ENCODE measurements at regions not wholly inside any gene's neighbourhood (a gene's known extent, or its start where the extent isn't known, plus 50 kb on each side); places are given as distances from the start of the nearest gene placed in this dataset.

DNA sequence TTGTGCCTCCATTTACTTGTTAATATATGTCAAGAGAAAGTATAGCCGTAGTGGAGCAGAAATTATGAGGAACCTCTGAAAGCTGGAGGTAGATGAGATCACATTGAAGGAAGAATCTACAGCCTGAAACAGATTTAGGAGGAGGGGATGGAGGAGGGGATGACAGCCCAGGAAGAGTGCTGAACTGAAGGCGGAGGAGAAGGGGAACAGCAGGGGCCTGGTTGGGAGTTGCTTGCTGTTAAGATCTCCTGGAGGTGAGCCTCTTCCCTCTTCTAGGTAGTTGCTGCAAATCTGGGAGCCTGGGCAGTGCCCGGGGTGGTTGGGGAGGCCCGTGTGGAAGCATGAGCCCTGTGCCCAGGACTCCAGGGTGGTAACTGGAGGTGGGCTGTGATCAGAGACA lies 111.8 kb upstream of the SEMA6A start:
- no peak for DNase-seq (ENCODE audit: low read depth)

DNA sequence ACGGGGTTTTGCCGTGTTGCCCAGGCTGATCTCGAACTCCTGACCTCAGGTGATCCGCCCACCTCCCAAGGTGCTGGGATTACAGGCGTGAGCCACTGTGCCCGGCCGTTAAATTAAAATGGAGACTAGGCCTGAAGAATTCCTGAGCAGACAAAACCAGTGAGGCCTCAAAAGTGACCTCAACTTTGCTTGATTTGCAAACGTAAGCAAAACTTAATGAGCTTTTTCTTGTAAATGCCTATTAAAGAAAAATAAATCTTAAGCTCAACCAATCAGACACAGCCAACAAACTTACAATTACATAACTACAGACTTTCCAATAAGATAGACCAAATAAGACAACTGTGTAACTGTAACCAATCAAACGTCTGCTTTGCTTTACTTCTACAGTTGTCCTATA lies 111.3 kb upstream of the SEMA6A start:
- DNase-seq (ENCODE audit: low read depth) = no peak

DNA sequence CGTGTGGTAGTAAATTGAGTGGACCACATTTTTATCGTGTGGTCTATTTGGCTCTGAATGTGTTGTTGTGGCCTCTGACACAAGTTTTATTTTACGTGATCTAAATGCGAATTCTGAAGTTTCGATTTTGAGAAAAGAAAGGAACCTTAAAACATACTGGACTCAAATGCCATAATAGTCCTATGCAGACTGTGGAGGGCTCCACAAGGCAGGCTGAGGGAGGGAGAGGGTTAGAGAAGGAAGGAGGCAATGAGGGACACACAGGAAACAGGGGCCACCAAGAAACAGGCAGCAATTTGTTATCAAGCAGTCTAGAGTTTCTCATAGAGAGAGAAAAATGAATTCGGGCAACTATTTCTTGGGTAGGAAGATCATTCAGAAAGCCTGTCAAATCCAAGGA lies 110.4 kb upstream of the SEMA6A start:
- DNase-seq (ENCODE audit: low read depth) = no peak

DNA sequence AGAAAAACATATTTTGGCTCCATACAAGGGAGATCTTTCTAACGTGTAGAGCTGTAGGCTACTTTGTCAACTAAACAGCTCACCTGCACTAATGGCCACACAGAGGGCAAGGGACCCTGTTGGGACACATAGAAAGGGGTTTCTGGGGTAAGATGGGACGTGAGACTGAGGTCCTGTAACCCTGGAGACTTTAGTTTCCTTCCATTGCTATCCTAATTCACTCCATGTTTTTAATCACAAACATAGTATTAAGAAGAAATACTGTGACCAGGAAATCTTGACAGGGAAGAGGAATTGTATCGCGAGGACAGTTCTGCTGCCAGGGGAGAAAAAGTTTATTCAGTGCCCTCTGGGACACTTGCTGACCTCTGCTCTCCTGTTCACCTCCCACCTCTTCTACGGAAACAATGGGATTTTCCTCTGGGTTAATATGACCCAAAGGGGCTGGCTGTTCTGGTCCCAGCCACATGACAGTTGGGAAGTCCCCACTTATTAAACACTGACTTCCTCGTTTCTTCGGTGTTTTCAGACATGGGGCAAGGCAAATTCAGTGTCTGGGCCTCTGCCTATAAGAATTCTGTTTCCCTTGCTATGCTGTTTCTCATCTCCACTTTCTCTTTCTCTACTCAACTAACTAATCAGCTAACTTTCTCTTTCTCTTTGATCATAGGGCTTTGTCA lies 106.9 kb upstream of the SEMA6A start:
- DNase-seq (ENCODE audit: low read depth) = no peak

GRCh38 chr5:116675626-116675910 lies 100.9 kb upstream of the SEMA6A start:
- no peak for DNase-seq (ENCODE audit: low read depth)

- DNase-seq (ENCODE audit: low read depth) = no peak
Observed at GRCh38 chr5:116674881-116675625, 100.4 kb upstream of the SEMA6A start.

DNA sequence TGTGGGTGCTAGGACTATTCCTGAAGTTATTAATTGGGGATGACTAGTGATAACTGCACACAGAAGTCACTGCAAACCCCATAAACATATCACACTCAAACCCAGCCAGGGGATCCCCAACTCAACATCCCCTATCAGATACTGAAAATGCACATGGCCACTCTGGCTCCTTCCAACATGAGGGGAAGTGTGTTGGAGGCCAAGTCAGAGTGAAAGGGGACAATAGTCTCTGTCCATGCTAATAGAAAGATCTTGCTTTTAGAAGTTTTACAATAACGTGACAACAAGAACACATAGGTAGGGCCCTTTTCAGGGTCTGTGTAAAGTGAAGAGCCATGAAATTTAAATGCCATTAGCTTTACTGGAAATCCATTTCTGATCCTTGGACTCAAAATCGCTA lies 98.8 kb upstream of the SEMA6A start:
- DNase-seq (ENCODE audit: low read depth) = no peak

DNA sequence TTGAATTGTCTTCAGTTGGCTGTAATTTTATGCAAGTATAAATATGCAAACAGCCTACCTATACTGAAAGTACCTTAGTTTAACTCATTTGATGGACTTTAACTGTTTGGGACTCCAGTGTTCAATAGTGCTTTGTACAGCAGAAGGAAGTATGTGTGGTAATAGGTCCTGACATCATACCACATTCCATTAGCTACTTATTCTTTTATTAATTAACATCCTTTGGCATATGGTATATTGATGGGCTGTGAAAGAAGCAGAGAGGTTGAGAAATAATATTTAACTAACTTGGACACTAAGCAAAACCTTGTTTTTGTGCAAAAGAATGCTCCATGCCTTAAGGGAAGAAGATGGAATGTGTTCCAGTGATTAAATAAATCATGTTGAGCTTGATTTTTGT lies 97.6 kb upstream of the SEMA6A start:
- no peak for DNase-seq (ENCODE audit: low read depth)

- no peak for DNase-seq (ENCODE audit: low read depth)
Observed at GRCh38 chr5:116671211-116671736, 96.7 kb upstream of the SEMA6A start.

DNA sequence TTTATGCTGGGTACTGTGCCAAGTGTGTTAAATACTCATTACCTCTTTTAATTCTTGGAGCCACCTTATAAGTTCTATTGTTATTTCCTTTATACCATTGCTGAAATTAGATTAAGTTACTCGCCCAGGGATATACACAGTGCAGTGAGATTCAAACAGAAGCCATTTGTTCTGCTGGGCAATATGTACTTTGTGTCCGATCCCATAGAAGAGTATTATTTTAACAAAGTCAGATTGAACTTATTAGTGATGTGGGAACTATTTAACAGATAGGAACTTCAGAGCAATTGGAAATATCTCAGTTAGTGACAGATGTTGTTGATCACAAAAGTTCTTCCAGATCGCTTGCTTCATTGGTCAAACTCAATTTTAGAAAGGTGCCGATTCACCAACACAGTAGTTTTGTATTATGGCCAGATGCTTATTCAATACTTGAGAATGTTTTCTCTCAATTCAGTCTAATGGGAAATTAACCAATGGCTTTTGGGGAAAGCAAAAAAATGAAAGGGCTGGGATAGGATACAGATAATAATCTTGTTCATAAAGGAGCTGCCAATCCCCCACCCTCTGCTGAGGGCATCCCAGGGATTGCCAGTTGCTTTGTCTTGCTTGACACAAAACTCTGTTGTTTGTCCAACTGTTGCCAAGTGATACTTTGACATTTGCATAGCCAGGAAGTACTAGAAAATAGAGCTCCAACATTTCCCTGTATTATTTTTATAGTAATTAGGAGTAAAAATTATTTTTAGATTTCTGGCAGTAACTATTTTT lies 94.8 kb upstream of the SEMA6A start:
- DNase-seq (ENCODE audit: low read depth) = no peak

- DNase-seq (ENCODE audit: low read depth) = no peak
Observed at GRCh38 chr5:116668390-116668789, 93.8 kb upstream of the SEMA6A start.

DNA sequence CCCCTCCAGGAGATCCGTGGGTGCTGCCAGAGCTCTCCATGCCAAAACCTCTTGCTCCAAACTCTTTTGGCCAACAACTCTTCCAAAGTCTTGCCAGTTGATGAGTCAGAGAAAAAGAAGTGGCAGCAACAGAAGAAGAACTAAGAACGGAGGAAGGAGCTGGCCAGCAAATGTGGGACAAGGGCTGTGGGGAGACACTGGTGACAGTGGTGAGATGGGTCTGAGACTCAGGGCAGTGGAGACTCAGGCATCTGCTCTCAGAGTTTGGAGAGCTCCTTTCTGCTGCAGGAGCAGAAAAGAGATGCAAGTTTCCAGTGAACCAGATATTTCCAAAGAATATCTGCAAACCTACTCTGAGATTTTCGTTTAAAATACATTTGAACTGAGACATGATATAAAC lies 92.3 kb upstream of the SEMA6A start:
- no peak for DNase-seq (ENCODE audit: low read depth)

DNA sequence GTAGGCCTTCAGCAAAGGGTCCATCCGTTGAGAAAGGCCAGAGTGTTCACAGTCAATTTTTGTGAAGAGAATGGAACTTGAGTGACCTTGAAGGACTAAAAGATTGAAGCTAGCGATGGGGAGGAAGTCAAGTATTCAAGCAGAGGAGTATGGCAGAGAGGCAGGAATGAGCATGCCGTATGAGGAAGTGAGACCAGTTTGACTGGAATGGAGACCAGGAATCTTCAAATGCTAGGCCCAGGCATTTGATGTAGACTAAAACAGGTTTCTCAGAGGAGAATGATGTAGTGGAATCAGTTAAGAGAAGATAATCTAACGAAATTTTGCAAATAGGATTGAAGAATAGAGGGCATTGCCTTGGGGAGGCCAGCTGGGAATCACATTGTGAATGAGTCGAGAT lies 90.4 kb upstream of the SEMA6A start:
- no peak for DNase-seq (ENCODE audit: low read depth)

DNA sequence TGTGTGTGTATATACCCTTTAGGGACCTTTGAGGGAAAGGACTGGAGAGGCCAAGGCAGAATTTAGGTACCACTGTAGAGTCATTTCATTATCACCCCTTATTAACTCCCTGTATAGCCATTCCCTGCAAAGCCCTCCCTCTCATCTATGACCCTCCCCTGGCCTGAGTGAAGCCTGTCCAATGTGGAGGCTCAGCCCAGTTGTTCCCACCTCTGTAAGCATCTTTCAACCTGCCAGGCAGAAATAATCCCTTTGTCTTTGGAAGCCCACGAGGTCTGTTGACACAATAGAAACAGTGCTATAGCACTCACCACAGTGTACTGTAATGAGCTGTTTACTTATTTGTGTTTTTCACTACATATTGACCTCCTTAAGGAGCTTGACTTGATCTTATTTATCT lies 88.5 kb upstream of the SEMA6A start:
- DNase-seq (ENCODE audit: low read depth) = no peak

- DNase-seq (ENCODE audit: low read depth) = no peak
Observed at GRCh38 chr5:116661419-116661818, 86.8 kb upstream of the SEMA6A start.

DNA sequence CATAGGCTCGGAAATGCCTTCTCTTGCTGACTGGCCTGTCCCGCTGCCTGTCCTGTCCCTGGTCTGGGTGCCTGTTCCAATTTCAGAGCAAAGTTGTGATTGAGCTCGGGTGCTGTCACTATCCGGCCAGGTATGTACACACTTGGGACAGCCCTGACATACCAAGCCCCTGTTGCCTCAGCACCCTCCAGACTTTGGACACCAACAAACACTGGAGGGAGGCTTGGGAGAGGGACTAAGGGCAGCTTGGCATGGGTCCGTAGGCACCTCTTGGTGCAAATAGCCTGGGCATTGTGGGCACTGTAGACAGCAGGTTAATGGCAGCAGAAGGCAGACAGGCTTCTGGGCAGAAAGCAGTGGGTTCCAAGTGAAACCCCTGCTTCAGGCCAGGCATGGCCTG lies 86.3 kb upstream of the SEMA6A start:
- DNase-seq (ENCODE audit: low read depth) = no peak

DNA sequence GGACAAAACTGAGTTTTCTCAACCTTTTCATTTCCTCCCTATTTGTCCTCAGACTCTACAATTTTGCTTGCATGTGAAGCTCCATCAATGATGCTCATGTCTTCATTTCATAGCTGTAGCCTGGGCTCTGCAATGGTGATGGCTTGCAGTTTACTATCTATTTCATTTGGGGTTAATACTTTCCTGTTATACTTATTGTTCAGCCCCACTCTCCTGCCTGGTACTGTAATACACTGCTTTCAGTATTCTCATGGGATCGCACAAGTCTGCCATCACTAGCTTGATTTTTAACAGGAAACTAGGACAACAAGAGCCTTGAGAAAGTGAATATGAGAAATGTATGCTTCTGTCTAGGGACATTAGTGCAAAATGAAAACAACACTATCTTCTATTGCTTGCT lies 84.2 kb upstream of the SEMA6A start:
- DNase-seq (ENCODE audit: low read depth) = no peak

DNA sequence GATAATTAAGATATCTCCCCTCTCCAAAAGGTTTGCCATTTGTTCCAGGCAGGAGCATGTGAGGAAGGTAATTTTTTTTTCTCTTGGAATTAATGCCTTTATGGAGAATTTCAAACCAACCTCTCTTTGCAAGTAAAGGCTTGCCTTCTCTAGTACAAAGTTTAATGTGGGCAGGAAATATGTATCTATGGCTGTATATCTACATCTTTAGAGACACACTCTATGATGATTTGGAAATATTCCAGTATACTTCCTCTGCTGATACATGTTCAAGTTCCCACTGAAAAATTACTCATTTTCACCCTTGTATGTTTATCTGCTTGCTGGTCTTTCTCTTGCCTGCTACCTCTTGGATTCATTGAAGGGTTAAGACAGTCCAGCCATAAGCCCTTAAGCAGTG lies 83.5 kb upstream of the SEMA6A start:
- DNase-seq (ENCODE audit: low read depth) = no peak

DNA sequence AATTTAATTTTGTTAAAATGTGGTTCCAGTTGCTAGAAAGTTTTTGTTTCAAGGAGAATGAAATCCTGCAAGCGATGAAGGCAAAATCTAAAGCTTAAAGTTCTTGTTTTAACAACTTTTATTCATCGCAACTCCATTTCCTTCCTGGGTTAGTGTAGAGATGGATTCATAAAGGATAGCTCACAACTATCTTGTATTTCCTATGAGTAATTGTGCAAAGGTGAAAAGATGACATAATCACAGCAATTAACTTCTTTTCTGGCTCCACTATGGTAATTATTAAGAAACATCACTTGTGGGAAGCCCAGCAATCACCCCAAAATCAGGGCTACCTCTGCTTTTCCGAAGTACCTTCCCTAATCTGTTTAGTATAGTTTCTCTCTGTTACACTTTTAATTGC lies 80.8 kb upstream of the SEMA6A start:
- DNase-seq (ENCODE audit: low read depth) = no peak

DNA sequence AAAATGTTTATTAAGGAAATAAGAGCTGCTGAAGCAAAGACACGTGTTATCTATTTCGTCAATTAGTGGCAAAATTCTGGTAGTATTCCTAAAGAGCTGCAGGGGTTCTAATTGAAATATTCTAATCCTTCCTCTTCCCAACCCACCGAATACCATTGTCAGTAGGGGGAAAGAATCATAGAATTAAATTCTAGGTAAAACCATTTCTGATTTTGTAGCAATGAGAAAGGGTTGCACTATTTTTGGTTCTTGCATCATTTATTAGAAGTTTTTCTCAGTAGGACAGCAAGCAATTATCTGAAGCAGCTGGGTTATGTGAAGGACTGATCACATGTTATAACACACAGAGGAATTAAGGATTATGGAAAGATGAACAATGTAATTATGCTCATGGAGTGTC lies 80.3 kb upstream of the SEMA6A start:
- no peak for DNase-seq (ENCODE audit: low read depth)

- no peak for DNase-seq (ENCODE audit: low read depth)
Observed at GRCh38 chr5:116652903-116653302, 78.3 kb upstream of the SEMA6A start.

GRCh38 chr5:116652196-116652729 lies 77.6 kb upstream of the SEMA6A start:
- DNase-seq (ENCODE audit: low read depth) = no peak

DNA sequence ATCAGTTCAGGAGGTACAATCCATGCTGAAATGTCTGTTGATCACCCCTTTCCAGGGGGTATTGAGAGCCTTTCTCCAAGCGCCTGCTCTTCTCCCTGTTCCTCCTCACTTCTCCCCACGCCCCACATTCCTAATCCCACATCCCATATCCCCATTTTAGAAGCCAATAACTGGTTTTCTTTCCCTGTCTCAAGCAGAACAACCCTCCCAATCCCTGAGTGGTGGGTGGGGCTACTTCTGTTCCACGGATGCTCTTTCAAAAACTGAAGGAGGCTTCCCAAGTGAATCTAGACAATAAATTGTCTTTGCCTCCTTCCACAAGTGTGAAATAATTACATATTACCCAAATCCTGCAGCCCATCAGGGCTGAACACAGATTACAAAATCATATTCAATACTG lies 77.0 kb upstream of the SEMA6A start:
- DNase-seq (ENCODE audit: low read depth) = no peak
